Keratinocyte (primary cell): ENCODE measurements at regions not wholly inside any gene's neighbourhood (a gene's known extent, or its start where the extent isn't known, plus 50 kb on each side); places are given as distances from the start of the nearest gene placed in this dataset.

ENCODE experiments used
- DNase-seq: peaks from one replicate; pipeline ENCODE4 v3.0.0-alpha.2; 2011; ENCODE audit warnings: low read depth, missing footprints, low spot score
- FAIRE-seq: peaks from 2 replicates; lab custom pipeline; 2011; peaks lifted over from hg19 to GRCh38; lab: Jason Lieb, UNC
- H2AFZ ChIP-seq: 2 replicates; pipeline ENCODE4 v1.6.0; 2012; ENCODE audit warnings: low read length, control low read depth, inconsistent platforms; ENCODE audit not compliant: control insufficient read depth
- H3K27ac ChIP-seq: 2 replicates; pipeline ENCODE4 v1.5.1; 2011; ENCODE audit warnings: low read length; ENCODE audit not compliant: control insufficient read depth, insufficient read depth
- H3K27me3 ChIP-seq: 3 replicates; pipeline ENCODE4 v1.6.0; 2011; ENCODE audit warnings: low read length; ENCODE audit not compliant: control insufficient read depth, insufficient read depth; ENCODE audit errors: extremely low read depth
- H3K36me3 ChIP-seq, 2 experiments: 2 replicates in 1 of 2; 3 replicates in 1 of 2; pipeline ENCODE4 v1.5.1; 2011; ENCODE audit warnings: low read length in 2 of 2, mild to moderate bottlenecking in 1 of 2; ENCODE audit not compliant: control insufficient read depth in 2 of 2, insufficient read depth in 2 of 2; ENCODE audit errors: extremely low read depth in 1 of 2
- H3K4me1 ChIP-seq: 3 replicates; pipeline ENCODE4 v1.5.1; 2011; ENCODE audit warnings: low read length; ENCODE audit not compliant: control insufficient read depth, insufficient read depth; ENCODE audit errors: extremely low read depth
- H3K4me2 ChIP-seq: 3 replicates; pipeline ENCODE4 v1.6.0; 2011; ENCODE audit warnings: low read depth, low read length; ENCODE audit not compliant: control insufficient read depth, insufficient read depth; ENCODE audit errors: extremely low read depth
- H3K4me3 ChIP-seq, 3 experiments: fragments of 200-600 bp in 1 of 3; sonication (generic) in 1 of 3; 2 replicates in 2 of 3; 3 replicates in 1 of 3; pipeline ENCODE4 v1.5.1; 2011 to 2016; ENCODE audit warnings: low read length in 3 of 3, mild to moderate bottlenecking in 3 of 3, control low read depth in 2 of 3, inconsistent platforms in 1 of 3, low read depth in 1 of 3, mixed read lengths in 1 of 3, mixed run types in 1 of 3, moderate library complexity in 1 of 3; ENCODE audit not compliant: control insufficient read depth in 2 of 3, insufficient read depth in 2 of 3; ENCODE audit errors: extremely low read depth in 1 of 3
- H3K79me2 ChIP-seq: 2 replicates; pipeline ENCODE4 v1.6.0; 2012; ENCODE audit warnings: low read length; ENCODE audit not compliant: control insufficient read depth, insufficient read depth
- H3K9ac ChIP-seq: 3 replicates; pipeline ENCODE4 v1.6.0; 2011; ENCODE audit warnings: low read length; ENCODE audit not compliant: control insufficient read depth, insufficient read depth; ENCODE audit errors: extremely low read depth
- H3K9me1 ChIP-seq: 3 replicates; pipeline ENCODE4 v1.6.0; 2011; ENCODE audit warnings: low read length; ENCODE audit not compliant: control insufficient read depth, insufficient read depth; ENCODE audit errors: extremely low read depth
- H3K9me3 ChIP-seq: 2 replicates; pipeline ENCODE4 v1.5.1; 2012; ENCODE audit warnings: low read depth, low read length; ENCODE audit not compliant: control insufficient read depth
- H4K20me1 ChIP-seq: 3 replicates; pipeline ENCODE4 v1.6.0; 2011; ENCODE audit warnings: low read length; ENCODE audit not compliant: control insufficient read depth, insufficient read depth; ENCODE audit errors: extremely low read depth
- EZH2 ChIP-seq: IDR thresholded peaks from one replicate; pipeline ENCODE4 v1.6.1; 2012; ENCODE audit warnings: inconsistent platforms, mild to moderate bottlenecking, low read length, moderate library complexity
- dilution Hi-C: fragments of 300-500 bp; cut with MboI; formaldehyde crosslinking; loops from one replicate; pipeline ENCODE4 v1.7.0; 2020; ENCODE audit warnings: low sequenced_read_pairs; ENCODE audit not compliant: extremely low pct_ligation_motif_present
- TF ChIP-seq, protein P1 (sequence below), 3 experiments: IDR thresholded peaks in 1 of 3; conservative IDR thresholded peaks in 1 of 3; optimal IDR thresholded peaks in 1 of 3; 2 replicates in 2 of 3; 3 replicates in 1 of 3; pipeline versions ENCODE3 to v1.5.1; 2011; ENCODE audit warnings: low read length in 3 of 3, mild to moderate bottlenecking in 3 of 3, moderate library complexity in 2 of 3, control low read depth in 1 of 3, inconsistent platforms in 1 of 3; ENCODE audit not compliant: insufficient read depth in 2 of 3; ENCODE audit errors: extremely low read depth in 1 of 3

- no peaks in the 10 kb centered on the region for H3K36me3 ChIP-seq
- FAIRE-seq (no peak), DNase-seq (no peak)
- H3K27me3 ChIP-seq: no peaks in the 10 kb centered on the region
- dilution Hi-C loops: no loop called here
- H4K20me1 ChIP-seq: no peaks in the 10 kb centered on the region
- no peak overlapping the region for H3K27ac ChIP-seq
- H3K9me1 ChIP-seq: no peaks in the 10 kb centered on the region
- TF ChIP-seq, protein P1, sequence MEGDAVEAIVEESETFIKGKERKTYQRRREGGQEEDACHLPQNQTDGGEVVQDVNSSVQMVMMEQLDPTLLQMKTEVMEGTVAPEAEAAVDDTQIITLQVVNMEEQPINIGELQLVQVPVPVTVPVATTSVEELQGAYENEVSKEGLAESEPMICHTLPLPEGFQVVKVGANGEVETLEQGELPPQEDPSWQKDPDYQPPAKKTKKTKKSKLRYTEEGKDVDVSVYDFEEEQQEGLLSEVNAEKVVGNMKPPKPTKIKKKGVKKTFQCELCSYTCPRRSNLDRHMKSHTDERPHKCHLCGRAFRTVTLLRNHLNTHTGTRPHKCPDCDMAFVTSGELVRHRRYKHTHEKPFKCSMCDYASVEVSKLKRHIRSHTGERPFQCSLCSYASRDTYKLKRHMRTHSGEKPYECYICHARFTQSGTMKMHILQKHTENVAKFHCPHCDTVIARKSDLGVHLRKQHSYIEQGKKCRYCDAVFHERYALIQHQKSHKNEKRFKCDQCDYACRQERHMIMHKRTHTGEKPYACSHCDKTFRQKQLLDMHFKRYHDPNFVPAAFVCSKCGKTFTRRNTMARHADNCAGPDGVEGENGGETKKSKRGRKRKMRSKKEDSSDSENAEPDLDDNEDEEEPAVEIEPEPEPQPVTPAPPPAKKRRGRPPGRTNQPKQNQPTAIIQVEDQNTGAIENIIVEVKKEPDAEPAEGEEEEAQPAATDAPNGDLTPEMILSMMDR (optimal IDR thresholded peaks at IDR 0.05 in 1 of 3, IDR thresholded peaks at IDR 0.05 in 1 of 3, conservative IDR thresholded peaks at IDR 0.05 in 1 of 3; ENCODE audit: extremely low read depth in 1 of 3, insufficient read depth in 2 of 3, low read length in 3 of 3): no peak
- TF ChIP-seq EZH2: no peak
- no peak overlapping the region for H3K4me3 ChIP-seq
- peaks cover 4% of the 10 kb centered on the region for H3K4me1 ChIP-seq
- H3K79me2 ChIP-seq: no peaks in the 10 kb centered on the region
- peak overlapping the region; percentile 5 for H2AFZ ChIP-seq
- H3K9ac ChIP-seq: no peak overlapping the region
- H3K9me3 ChIP-seq: no peaks in the 10 kb centered on the region
- H3K4me2 ChIP-seq: no peak overlapping the region
These were observed 324.1 kb upstream of the NPSR1 start for GRCh38 chr7:34333925-34334324.

- no peak overlapping the region for H2AFZ ChIP-seq
- no peak for TF ChIP-seq EZH2
- TF ChIP-seq, protein P1 (optimal IDR thresholded peaks at IDR 0.05 in 1 of 3, IDR thresholded peaks at IDR 0.05 in 1 of 3, conservative IDR thresholded peaks at IDR 0.05 in 1 of 3; ENCODE audit: extremely low read depth in 1 of 3, insufficient read depth in 2 of 3, low read length in 3 of 3): no peak
- H3K9me3 ChIP-seq: no peaks in the 10 kb centered on the region
- no peak overlapping the region for H3K4me3 ChIP-seq
- FAIRE-seq: peak; percentile 53
- H3K9ac ChIP-seq: no peak overlapping the region
- dilution Hi-C loops: no loop called here
- H3K36me3 ChIP-seq: no peaks in the 10 kb centered on the region
- H3K79me2 ChIP-seq: no peaks in the 10 kb centered on the region
- H3K9me1 ChIP-seq: no peaks in the 10 kb centered on the region
- H3K27ac ChIP-seq: no peak overlapping the region
- no peak for DNase-seq
- H3K4me1 ChIP-seq: peaks cover 30% of the 10 kb centered on the region
- no peaks in the 10 kb centered on the region for H4K20me1 ChIP-seq
- no peak overlapping the region for H3K4me2 ChIP-seq
- H3K27me3 ChIP-seq: no peaks in the 10 kb centered on the region
These were observed 320.9 kb upstream of the NPSR1 start for GRCh38 chr7:34337163-34337562.
